IMR-90 (cell line): ENCODE measurements at regions not wholly inside any gene's neighbourhood (a gene's known extent, or its start where the extent isn't known, plus 50 kb on each side); places are given as distances from the start of the nearest gene placed in this dataset.

Experiments used
- ATAC-seq: fragments of 200-7000 bp; cut with Tn5 transposase; 2 replicates; pipeline ENCODE4 v1.9.1; 2020; ENCODE audit warnings: low read depth, mild to moderate bottlenecking, moderate library complexity
- BruUV-seq: library from RNA; stranded (reverse); fragments of 400-500 nt; replicated peaks from 2 replicates; lab custom pipeline; 2021; lab: Mats Ljungman, UMichigan
- CTCF ChIA-PET: fragments of 300-600 bp; formaldehyde crosslinking; extraction: SDS; loops from one replicate; lab custom pipeline; 2021; ENCODE audit warnings: antibody characterized with exemption; lab: Yijun Ruan, JAX
- POLR2A ChIA-PET: fragments of 300-600 bp; sonication (Branson Sonifier 250); formaldehyde crosslinking; loops from one replicate; lab custom pipeline; 2022; ENCODE audit warnings: antibody characterized with exemption; ENCODE audit not compliant: unreplicated experiment; lab: Charles Lee
- DNase-seq: peaks from one replicate; pipeline ENCODE4 v3.0.0; 2013
- H2AFZ ChIP-seq: replicated peaks from 2 replicates; pipeline ENCODE3; 2013; ENCODE audit warnings: low read length, mild to moderate bottlenecking; ENCODE audit not compliant: poor library complexity
- H2AK5ac ChIP-seq: 2 replicates; pipeline ENCODE4 v1.6.1; 2013; ENCODE audit warnings: low read depth, low read length, inconsistent platforms
- H2AK9ac ChIP-seq: replicated peaks from 2 replicates; pipeline ENCODE3; 2013; ENCODE audit warnings: mild to moderate bottlenecking, low read depth, low read length, moderate library complexity; ENCODE audit not compliant: poor library complexity
- H2BK120ac ChIP-seq: 2 replicates; pipeline ENCODE4 v1.6.1; 2013; ENCODE audit warnings: low read depth, low read length, inconsistent platforms
- H2BK15ac ChIP-seq: 3 replicates; pipeline ENCODE4 v1.6.1; 2013; ENCODE audit warnings: low read depth, low read length, inconsistent platforms
- H2BK20ac ChIP-seq: 2 replicates; pipeline ENCODE4 v1.6.1; 2013; ENCODE audit warnings: low read depth, mild to moderate bottlenecking, inconsistent platforms, low read length, moderate library complexity
- H2BK5ac ChIP-seq: 2 replicates; pipeline ENCODE4 v1.6.1; 2013; ENCODE audit warnings: mild to moderate bottlenecking, low read depth, low read length, inconsistent platforms; ENCODE audit not compliant: poor library complexity, severe bottlenecking
- H3K14ac ChIP-seq: replicated peaks from 2 replicates; pipeline ENCODE4 v1.6.1; 2013; ENCODE audit warnings: low read depth, low read length, inconsistent platforms
- H3K18ac ChIP-seq: 2 replicates; pipeline ENCODE4 v1.6.1; 2013; ENCODE audit warnings: low read depth, low read length, control low read depth
- H3K23ac ChIP-seq: 2 replicates; pipeline ENCODE4 v1.6.1; 2013; ENCODE audit warnings: low read depth, low read length, inconsistent platforms
- H3K27ac ChIP-seq: 2 replicates; pipeline ENCODE4 v1.5.1; 2013; ENCODE audit warnings: mild to moderate bottlenecking, control low read depth, low read length; ENCODE audit not compliant: insufficient read depth
- H3K27me3 ChIP-seq: 2 replicates; pipeline ENCODE4 v1.6.1; 2013; ENCODE audit warnings: low read length; ENCODE audit not compliant: control insufficient read depth, insufficient read depth
- H3K36me3 ChIP-seq: 2 replicates; pipeline ENCODE4 v1.6.1; 2013; ENCODE audit warnings: low read length, mixed read lengths; ENCODE audit not compliant: control insufficient read depth, insufficient read depth
- H3K4ac ChIP-seq: 2 replicates; pipeline ENCODE4 v1.6.1; 2013; ENCODE audit warnings: low read depth, low read length, inconsistent platforms
- H3K4me1 ChIP-seq: 2 replicates; pipeline ENCODE4 v1.6.1; 2013; ENCODE audit warnings: low read length, mixed read lengths; ENCODE audit not compliant: control insufficient read depth, insufficient read depth
- H3K4me2 ChIP-seq: 2 replicates; pipeline ENCODE4 v1.6.1; 2013; ENCODE audit warnings: low read depth, mild to moderate bottlenecking, control low read depth, low read length, moderate library complexity
- H3K4me3 ChIP-seq: 2 replicates; pipeline ENCODE4 v1.5.1; 2013; ENCODE audit warnings: low read depth, mild to moderate bottlenecking, control low read depth, low read length, moderate library complexity; ENCODE audit not compliant: insufficient read depth
- H3K56ac ChIP-seq: 2 replicates; pipeline ENCODE4 v1.6.1; 2013; ENCODE audit warnings: low read length, inconsistent platforms; ENCODE audit not compliant: insufficient read depth; ENCODE audit errors: extremely low read depth
- H3K79me1 ChIP-seq, 2 experiments: 2 replicates each; pipeline ENCODE4 v1.6.1; 2013; ENCODE audit warnings: low read length in 2 of 2, inconsistent platforms in 1 of 2, low read depth in 1 of 2
- H3K9ac ChIP-seq: 2 replicates; pipeline ENCODE4 v1.6.1; 2013; ENCODE audit warnings: low read depth, low read length, control low read depth
- H3K9me1 ChIP-seq: 2 replicates; pipeline ENCODE4 v1.6.1; 2013; ENCODE audit warnings: low read length, inconsistent platforms; ENCODE audit not compliant: insufficient read depth
- H3K9me3 ChIP-seq: 2 replicates; pipeline ENCODE4 v1.6.1; 2013; ENCODE audit warnings: low read length; ENCODE audit not compliant: control insufficient read depth, insufficient read depth
- H4K20me1 ChIP-seq: 2 replicates; pipeline ENCODE4 v1.6.1; 2013; ENCODE audit warnings: low read length, inconsistent platforms; ENCODE audit not compliant: insufficient read depth
- H4K5ac ChIP-seq: 2 replicates; pipeline ENCODE4 v1.6.1; 2013; ENCODE audit warnings: mild to moderate bottlenecking, low read depth, low read length, control low read depth
- H4K8ac ChIP-seq, 2 experiments: 2 replicates each; pipeline ENCODE4 v1.6.1; 2013; ENCODE audit warnings: low read depth in 2 of 2, low read length in 2 of 2, control low read depth in 1 of 2, inconsistent platforms in 1 of 2
- H4K91ac ChIP-seq: 2 replicates; pipeline ENCODE4 v1.6.1; 2013; ENCODE audit warnings: low read depth, low read length, inconsistent platforms; ENCODE audit not compliant: insufficient read depth
- BHLHE40 ChIP-seq: fragments of 150-350 bp; IDR thresholded peaks from 2 replicates; pipeline ENCODE4 v1.6.1; 2016; ENCODE audit warnings: mild to moderate bottlenecking, low read depth, low read length
- CEBPB ChIP-seq: IDR thresholded peaks from 2 replicates; pipeline ENCODE4 v1.6.1; 2012; ENCODE audit warnings: low read depth, low read length, improper control_type of control experiment
- CHD1 ChIP-seq: IDR thresholded peaks from 2 replicates; pipeline ENCODE4 v1.6.1; 2012; ENCODE audit warnings: low read depth, low read length, improper control_type of control experiment
- CTCF ChIP-seq: conservative IDR thresholded peaks from 2 replicates; pipeline ENCODE4 v1.5.1; 2012; ENCODE audit warnings: mild to moderate bottlenecking, low read depth, low read length, improper control_type of control experiment
- ELK1 ChIP-seq: fragments of 150-350 bp; IDR thresholded peaks from 2 replicates; pipeline ENCODE4 v1.6.1; 2016; ENCODE audit warnings: low read depth, mild to moderate bottlenecking, low read length, moderate library complexity, borderline replicate concordance
- FOS ChIP-seq: fragments of 150-350 bp; IDR thresholded peaks from 2 replicates; pipeline ENCODE4 v1.6.1; 2016; ENCODE audit warnings: low read depth, low read length
- MAFK ChIP-seq: IDR thresholded peaks from 2 replicates; pipeline ENCODE4 v1.6.1; 2012; ENCODE audit warnings: low read depth, low read length, improper control_type of control experiment
- MAZ ChIP-seq: IDR thresholded peaks from 2 replicates; pipeline ENCODE4 v1.6.1; 2012; ENCODE audit warnings: low read depth, mild to moderate bottlenecking, low read length, improper control_type of control experiment, moderate library complexity, borderline replicate concordance
- MXI1 ChIP-seq: IDR thresholded peaks from 2 replicates; pipeline ENCODE4 v1.6.1; 2012; ENCODE audit warnings: low read depth, mild to moderate bottlenecking, low read length, moderate library complexity, borderline replicate concordance
- NFE2L2 ChIP-seq: fragments of 150-350 bp; IDR thresholded peaks from 2 replicates; pipeline ENCODE4 v1.6.1; 2016; ENCODE audit warnings: low read depth, mild to moderate bottlenecking, low read length
- POLR2A ChIP-seq: IDR thresholded peaks from 2 replicates; pipeline ENCODE4 v1.6.1; 2012; ENCODE audit warnings: mild to moderate bottlenecking, low read depth, low read length
- RAD21 ChIP-seq: IDR thresholded peaks from 2 replicates; pipeline ENCODE4 v1.6.1; 2012; ENCODE audit warnings: low read length, improper control_type of control experiment
- RCOR1 ChIP-seq: IDR thresholded peaks from 2 replicates; pipeline ENCODE4 v1.6.1; 2012; ENCODE audit warnings: mild to moderate bottlenecking, low read length, improper control_type of control experiment; ENCODE audit not compliant: insufficient replicate concordance
- RFX5 ChIP-seq: IDR thresholded peaks from 2 replicates; pipeline ENCODE4 v1.8.0; 2012; ENCODE audit warnings: low read depth, mild to moderate bottlenecking, low read length, moderate library complexity
- SMC3 ChIP-seq: fragments of 150-350 bp; IDR thresholded peaks from 2 replicates; pipeline ENCODE4 v1.6.1; 2016; ENCODE audit warnings: low read depth, mild to moderate bottlenecking, antibody characterized with exemption, low read length, moderate library complexity
- USF2 ChIP-seq: fragments of 150-350 bp; IDR thresholded peaks from 2 replicates; pipeline ENCODE4 v1.6.1; 2017; ENCODE audit warnings: mild to moderate bottlenecking, antibody characterized with exemption, low read length, low read depth
- WGBS, 2 experiments: methylation state at CpG; one replicate each; pipeline versions ENCODE4 v1.1.5 to v1.1.7; 2013; ENCODE audit warnings: missing lambda C conversion rate in 2 of 2; ENCODE audit not compliant: insufficient read length in 1 of 2; ENCODE audit errors: extremely low coverage in 2 of 2; 5-methylcytosine and 5-hydroxymethylcytosine counted together
- dilution Hi-C: fragments of 300-500 bp; cut with HindIII; formaldehyde crosslinking; loops from one replicate; pipeline ENCODE4 v1.14.3; 2018; ENCODE audit warnings: low sequenced_read_pairs; ENCODE audit not compliant: unreplicated experiment
- in situ Hi-C: fragments of 300-500 bp; cut with MboI; formaldehyde crosslinking; loops from 3 replicates; pipeline ENCODE4 v1.14.3; 2019; ENCODE audit warnings: low sequenced_read_pairs, inconsistent platforms, mixed read lengths
- intact Hi-C: fragments of 100-400 bp; cut with micrococcal nuclease; formaldehyde crosslinking; loops from 2 replicates; pipeline ENCODE4 v1.10.0; 2022

- TF ChIP-seq MAFK: no peak
- TF ChIP-seq MAZ: no peak
- no peak for TF ChIP-seq USF2
- no peak for TF ChIP-seq CEBPB
- no peak for TF ChIP-seq SMC3
- TF ChIP-seq CHD1: no peak
- no peak for TF ChIP-seq MXI1
- no peak for TF ChIP-seq POLR2A
- no peak for TF ChIP-seq RCOR1
- TF ChIP-seq ELK1: no peak
- TF ChIP-seq RAD21: no peak
- no peak for TF ChIP-seq FOS
- TF ChIP-seq CTCF: no peak
- no peak for TF ChIP-seq RFX5
- no peak for TF ChIP-seq NFE2L2
- TF ChIP-seq BHLHE40: no peak
- no peak overlapping the region for H3K4me2 ChIP-seq
- H3K9me1 ChIP-seq: no peaks in the 10 kb centered on the region
- no peaks in the 10 kb centered on the region for H3K27me3 ChIP-seq
- H3K9ac ChIP-seq: no peak overlapping the region
- dilution Hi-C loops: no loop called here
- no peak overlapping the region for H2AK9ac ChIP-seq
- no peak overlapping the region for H2BK15ac ChIP-seq
- H3K27ac ChIP-seq: no peak overlapping the region
- H2BK120ac ChIP-seq: no peak overlapping the region
- H2BK5ac ChIP-seq: no peak overlapping the region
- H3K4ac ChIP-seq: no peak overlapping the region
- in situ Hi-C loops: no loop called here
- no peak overlapping the region for H4K5ac ChIP-seq
- H3K4me3 ChIP-seq: no peak overlapping the region
- no peaks in the 10 kb centered on the region for H3K9me3 ChIP-seq
- H3K23ac ChIP-seq: no peak overlapping the region
- H3K4me1 ChIP-seq: no peaks in the 10 kb centered on the region
- no peak overlapping the region for H3K14ac ChIP-seq
- ChIA-PET POLR2A (no interaction called here), CTCF (no interaction called here)
- no peak overlapping the region for H2BK20ac ChIP-seq
- H3K79me1 ChIP-seq: no peaks in the 10 kb centered on the region
- H4K8ac ChIP-seq: no peak overlapping the region
- WGBS, 2 experiments: no CpG with 5 or more reads among the region's 5 CpGs
- no TSS peak for BruUV-seq
- H3K56ac ChIP-seq: no peak overlapping the region
- H4K20me1 ChIP-seq: no peaks in the 10 kb centered on the region
- no peak overlapping the region for H4K91ac ChIP-seq
- no peak overlapping the region for H2AK5ac ChIP-seq
- DNase-seq (no peak), ATAC-seq (no peak)
- no peak overlapping the region for H2AFZ ChIP-seq
- no peak overlapping the region for H3K18ac ChIP-seq
- H3K36me3 ChIP-seq: no peaks in the 10 kb centered on the region
- intact Hi-C loops: no loop called here
These were observed 53.4 kb upstream of the SV2C start for GRCh38 chr5:76029739-76030138.
